ENCODE measurements at regions not wholly inside any gene's neighbourhood (a gene's known extent, or its start where the extent isn't known, plus 50 kb on each side); places are given as distances from the start of the nearest gene placed in this dataset.

GRCh38 chr12:84551373-84551772, 361.2 kb downstream of the SLC6A15 start:
- no peak overlapping the region for H3K27ac ChIP-seq
- no peak for TF ChIP-seq CTCF (conservative IDR thresholded peaks at IDR 0.05)

GRCh38 chr12:84550518-84550917, 362.1 kb downstream of the SLC6A15 start:
- H3K27ac ChIP-seq, result no peak overlapping the region
- no peak for TF ChIP-seq CTCF (conservative IDR thresholded peaks at IDR 0.05)

GRCh38 chr12:84542289-84542688, 370.3 kb downstream of the SLC6A15 start:
- TF ChIP-seq CTCF (conservative IDR thresholded peaks at IDR 0.05), result no peak

GRCh38 chr12:84537666-84538065, 374.9 kb downstream of the SLC6A15 start:
- no peak overlapping the region for H3K27ac ChIP-seq
- TF ChIP-seq CTCF (conservative IDR thresholded peaks at IDR 0.05), result no peak

More at GRCh38 chr12:84542289-84542688, 370.3 kb downstream of the SLC6A15 start:
- H3K27ac ChIP-seq, result no peak overlapping the region

- TF ChIP-seq CTCF (conservative IDR thresholded peaks at IDR 0.05), result no peak
- H3K27ac ChIP-seq, result no peak overlapping the region
These were observed 399.8 kb downstream of the SLC6A15 start for GRCh38 chr12:84512751-84513150.

- TF ChIP-seq CTCF (conservative IDR thresholded peaks at IDR 0.05), result no peak
- H3K27ac ChIP-seq, result no peak overlapping the region
These were observed 403.7 kb downstream of the SLC6A15 start for GRCh38 chr12:84508851-84509260.

- TF ChIP-seq CTCF (conservative IDR thresholded peaks at IDR 0.05), result peak; percentile 47; the same call in 1 of the 2 replicates
- no peak overlapping the region for H3K27ac ChIP-seq
These were observed 404.4 kb downstream of the SLC6A15 start for GRCh38 chr12:84507956-84508850.

Measured in VCaP (cell line).